ENCODE measurements at regions not wholly inside any gene's neighbourhood (a gene's known extent, or its start where the extent isn't known, plus 50 kb on each side); places are given as distances from the start of the nearest gene placed in this dataset.

DNA sequence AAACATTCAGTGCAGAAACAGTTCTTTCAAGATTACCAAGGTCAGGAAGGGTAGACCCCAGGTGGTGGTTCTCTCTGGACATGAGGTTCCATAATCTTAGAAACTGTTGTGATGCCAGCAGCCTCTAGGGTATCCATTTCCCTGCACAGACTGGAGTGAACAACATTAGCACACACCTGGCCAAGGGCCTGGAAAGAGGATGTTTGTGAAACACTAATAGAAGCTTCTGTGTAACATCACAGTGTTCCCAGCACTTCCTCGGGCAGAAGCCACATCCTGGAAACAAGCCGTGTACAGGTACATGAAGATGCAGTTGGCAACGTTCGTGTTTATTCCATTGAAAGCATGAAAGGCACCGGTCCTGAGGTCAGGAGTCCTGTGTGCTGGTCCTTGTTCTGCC is 598.2 kb upstream of the KLF4 start (continued):
- no peak for TF ChIP-seq ZNF391 (tag by site-specific recombination; IDR thresholded peaks at IDR 0.05; ENCODE audit: borderline replicate concordance, low read depth)

DNA sequence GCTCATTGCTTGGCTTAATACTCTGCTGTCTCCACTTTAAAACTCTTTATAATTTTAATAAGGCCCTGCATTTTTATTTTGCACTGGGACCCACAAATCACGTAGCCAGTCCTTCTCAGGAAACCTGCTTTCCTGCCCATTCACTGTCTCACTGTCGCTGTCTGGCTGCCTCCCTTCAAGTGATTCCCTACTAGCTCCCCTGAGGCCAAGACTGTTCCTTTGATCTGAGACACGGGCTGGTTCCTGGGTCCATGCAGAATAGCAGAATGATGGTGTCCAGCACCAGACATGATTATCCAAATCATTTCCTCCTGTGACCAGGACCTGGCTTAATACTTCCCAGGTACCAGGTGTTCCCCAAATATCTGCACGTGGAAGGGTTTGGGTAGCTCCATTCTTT is 597.1 kb upstream of the KLF4 start:
- Histone ChIP-seq H3K27ac (ENCODE audit: extremely low read depth, low read depth, low read length) (no peak overlapping the region), H3K4me1 (ENCODE audit: control insufficient read depth, insufficient read depth, low read length) (no peaks in the 10 kb centered on the region), H3K4me3 (ENCODE audit: low read depth, low read length) (no peak overlapping the region), H3K9me3 (ENCODE audit: control insufficient read depth, insufficient read depth, low read depth, low read length) (no peaks in the 10 kb centered on the region), H3K36me3 (ENCODE audit: control insufficient read depth in 2 of 2, insufficient read depth in 1 of 2, low read length in 2 of 2) (no peaks in the 10 kb centered on the region)
- ChIA-PET POLR2A (no interaction called here), CTCF (no interaction called here)
- TF ChIP-seq GLIS2 (tag by site-specific recombination; IDR thresholded peaks at IDR 0.05) (no peak), ZNF335 (tag by site-specific recombination; conservative IDR thresholded peaks at IDR 0.05) (no peak), SALL2 (tag by site-specific recombination; IDR thresholded peaks at IDR 0.05; ENCODE audit: borderline replicate concordance) (no peak), ZNF140 (tag by site-specific recombination; IDR thresholded peaks at IDR 0.05) (no peak), ZNF211 (tag by site-specific recombination; IDR thresholded peaks at IDR 0.05; ENCODE audit: low read depth) (no peak), ZNF302 (tag by site-specific recombination; IDR thresholded peaks at IDR 0.05; ENCODE audit: low read depth) (no peak)
- TF ChIP-seq, protein P1, sequence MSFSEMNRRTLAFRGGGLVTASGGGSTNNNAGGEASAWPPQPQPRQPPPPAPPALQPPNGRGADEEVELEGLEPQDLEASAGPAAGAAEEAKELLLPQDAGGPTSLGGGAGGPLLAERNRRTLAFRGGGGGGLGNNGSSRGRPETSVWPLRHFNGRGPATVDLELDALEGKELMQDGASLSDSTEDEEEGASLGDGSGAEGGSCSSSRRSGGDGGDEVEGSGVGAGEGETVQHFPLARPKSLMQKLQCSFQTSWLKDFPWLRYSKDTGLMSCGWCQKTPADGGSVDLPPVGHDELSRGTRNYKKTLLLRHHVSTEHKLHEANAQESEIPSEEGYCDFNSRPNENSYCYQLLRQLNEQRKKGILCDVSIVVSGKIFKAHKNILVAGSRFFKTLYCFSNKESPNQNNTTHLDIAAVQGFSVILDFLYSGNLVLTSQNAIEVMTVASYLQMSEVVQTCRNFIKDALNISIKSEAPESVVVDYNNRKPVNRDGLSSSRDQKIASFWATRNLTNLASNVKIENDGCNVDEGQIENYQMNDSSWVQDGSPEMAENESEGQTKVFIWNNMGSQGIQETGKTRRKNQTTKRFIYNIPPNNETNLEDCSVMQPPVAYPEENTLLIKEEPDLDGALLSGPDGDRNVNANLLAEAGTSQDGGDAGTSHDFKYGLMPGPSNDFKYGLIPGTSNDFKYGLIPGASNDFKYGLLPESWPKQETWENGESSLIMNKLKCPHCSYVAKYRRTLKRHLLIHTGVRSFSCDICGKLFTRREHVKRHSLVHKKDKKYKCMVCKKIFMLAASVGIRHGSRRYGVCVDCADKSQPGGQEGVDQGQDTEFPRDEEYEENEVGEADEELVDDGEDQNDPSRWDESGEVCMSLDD (tag by site-specific recombination; IDR thresholded peaks at IDR 0.05): no peak

DNA sequence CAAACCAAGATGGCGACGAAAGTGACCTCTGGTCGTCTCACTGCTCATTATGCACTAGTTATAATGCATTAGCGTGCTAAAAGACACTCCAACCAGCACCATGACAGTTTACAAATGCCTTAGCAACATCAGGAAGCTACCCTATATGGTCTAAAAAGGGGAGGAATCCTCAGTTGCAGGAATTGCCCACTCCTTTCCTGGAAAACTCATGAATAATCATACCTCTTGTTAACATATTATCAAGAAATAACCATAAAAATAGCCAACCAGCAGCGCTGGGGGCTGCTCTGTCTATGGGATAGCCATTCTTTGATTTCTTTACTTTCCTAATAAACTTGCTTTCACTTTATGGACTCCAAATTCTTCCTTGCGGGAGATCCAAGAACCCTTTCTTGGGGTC is 595.7 kb upstream of the KLF4 start:
- POLR2A ChIA-PET: no interaction called here

DNA sequence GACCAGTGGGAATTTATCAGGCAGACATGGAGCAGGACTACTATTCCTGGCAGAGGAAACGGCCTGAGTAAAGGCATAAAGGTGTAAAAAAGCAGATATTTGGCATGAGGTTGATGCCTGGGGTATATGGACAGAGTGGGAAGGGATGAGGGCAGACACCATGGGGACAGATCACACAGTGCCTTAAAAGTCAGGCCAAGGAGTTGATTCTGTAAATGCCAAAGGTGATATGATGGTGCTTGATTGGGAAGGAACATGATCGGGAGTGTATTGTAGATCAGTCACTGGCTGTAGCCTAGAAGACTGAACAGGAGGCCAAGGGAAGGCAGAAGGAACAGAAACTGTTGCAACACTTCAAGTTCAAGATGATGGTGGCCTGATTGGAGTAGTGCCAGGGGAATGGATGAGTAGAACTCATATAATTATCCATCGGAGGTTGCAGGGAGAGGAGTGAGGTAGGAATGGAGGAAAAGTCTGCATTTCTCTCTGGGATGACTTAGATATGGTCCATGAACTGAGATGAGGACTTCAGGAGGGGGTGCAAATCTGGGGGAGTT is 594.3 kb upstream of the KLF4 start:
- TF ChIP-seq, protein P2, sequence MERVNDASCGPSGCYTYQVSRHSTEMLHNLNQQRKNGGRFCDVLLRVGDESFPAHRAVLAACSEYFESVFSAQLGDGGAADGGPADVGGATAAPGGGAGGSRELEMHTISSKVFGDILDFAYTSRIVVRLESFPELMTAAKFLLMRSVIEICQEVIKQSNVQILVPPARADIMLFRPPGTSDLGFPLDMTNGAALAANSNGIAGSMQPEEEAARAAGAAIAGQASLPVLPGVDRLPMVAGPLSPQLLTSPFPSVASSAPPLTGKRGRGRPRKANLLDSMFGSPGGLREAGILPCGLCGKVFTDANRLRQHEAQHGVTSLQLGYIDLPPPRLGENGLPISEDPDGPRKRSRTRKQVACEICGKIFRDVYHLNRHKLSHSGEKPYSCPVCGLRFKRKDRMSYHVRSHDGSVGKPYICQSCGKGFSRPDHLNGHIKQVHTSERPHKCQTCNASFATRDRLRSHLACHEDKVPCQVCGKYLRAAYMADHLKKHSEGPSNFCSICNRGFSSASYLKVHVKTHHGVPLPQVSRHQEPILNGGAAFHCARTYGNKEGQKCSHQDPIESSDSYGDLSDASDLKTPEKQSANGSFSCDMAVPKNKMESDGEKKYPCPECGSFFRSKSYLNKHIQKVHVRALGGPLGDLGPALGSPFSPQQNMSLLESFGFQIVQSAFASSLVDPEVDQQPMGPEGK (tag by site-specific recombination; IDR thresholded peaks at IDR 0.05): no peak
- TF ChIP-seq ZNF561 (tag by site-specific recombination; IDR thresholded peaks at IDR 0.05; ENCODE audit: borderline replicate concordance): no peak
- no peak overlapping the region for H3K27ac ChIP-seq (ENCODE audit: extremely low read depth, low read depth, low read length)
- H3K9me3 ChIP-seq (ENCODE audit: control insufficient read depth, insufficient read depth, low read depth, low read length): no peaks in the 10 kb centered on the region
- ChIA-PET CTCF (interaction anchor here (0.6 kb wide), 1 partner anchor 672 kb away, joined by 5 read pairs; no protein-coding TSS in a partner anchor), POLR2A (no interaction called here)
- H3K4me1 ChIP-seq (ENCODE audit: control insufficient read depth, insufficient read depth, low read length): no peaks in the 10 kb centered on the region
- no peak overlapping the region for H3K4me3 ChIP-seq (ENCODE audit: low read depth, low read length)
- no peaks in the 10 kb centered on the region for H3K36me3 ChIP-seq (ENCODE audit: control insufficient read depth in 2 of 2, insufficient read depth in 1 of 2, low read length in 2 of 2)

More for the DNA sequence above, 595.7 kb upstream of the KLF4 start:
- Histone ChIP-seq H3K27ac (ENCODE audit: extremely low read depth, low read depth, low read length) (no peak overlapping the region), H3K36me3 (ENCODE audit: control insufficient read depth in 2 of 2, insufficient read depth in 1 of 2, low read length in 2 of 2) (no peaks in the 10 kb centered on the region), H3K4me3 (ENCODE audit: low read depth, low read length) (no peak overlapping the region), H3K4me1 (ENCODE audit: control insufficient read depth, insufficient read depth, low read length) (no peaks in the 10 kb centered on the region), H3K9me3 (ENCODE audit: control insufficient read depth, insufficient read depth, low read depth, low read length) (no peaks in the 10 kb centered on the region)
- CTCF ChIA-PET: no interaction called here
- TF ChIP-seq TRIM28 (IDR thresholded peaks at IDR 0.05; ENCODE audit: borderline replicate concordance, low read length): no peak
- TF ChIP-seq, protein P3, sequence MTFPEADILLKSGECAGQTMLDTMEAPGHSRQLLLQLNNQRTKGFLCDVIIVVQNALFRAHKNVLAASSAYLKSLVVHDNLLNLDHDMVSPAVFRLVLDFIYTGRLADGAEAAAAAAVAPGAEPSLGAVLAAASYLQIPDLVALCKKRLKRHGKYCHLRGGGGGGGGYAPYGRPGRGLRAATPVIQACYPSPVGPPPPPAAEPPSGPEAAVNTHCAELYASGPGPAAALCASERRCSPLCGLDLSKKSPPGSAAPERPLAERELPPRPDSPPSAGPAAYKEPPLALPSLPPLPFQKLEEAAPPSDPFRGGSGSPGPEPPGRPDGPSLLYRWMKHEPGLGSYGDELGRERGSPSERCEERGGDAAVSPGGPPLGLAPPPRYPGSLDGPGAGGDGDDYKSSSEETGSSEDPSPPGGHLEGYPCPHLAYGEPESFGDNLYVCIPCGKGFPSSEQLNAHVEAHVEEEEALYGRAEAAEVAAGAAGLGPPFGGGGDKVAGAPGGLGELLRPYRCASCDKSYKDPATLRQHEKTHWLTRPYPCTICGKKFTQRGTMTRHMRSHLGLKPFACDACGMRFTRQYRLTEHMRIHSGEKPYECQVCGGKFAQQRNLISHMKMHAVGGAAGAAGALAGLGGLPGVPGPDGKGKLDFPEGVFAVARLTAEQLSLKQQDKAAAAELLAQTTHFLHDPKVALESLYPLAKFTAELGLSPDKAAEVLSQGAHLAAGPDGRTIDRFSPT (tag by site-specific recombination; IDR thresholded peaks at IDR 0.05): no peak
